ENCODE measurements at regions not wholly inside any gene's neighbourhood (a gene's known extent, or its start where the extent isn't known, plus 50 kb on each side); places are given as distances from the start of the nearest gene placed in this dataset.

GRCh38 chr7:25379351-25380300, 151.3 kb upstream of the NPVF start:
- no peak for TF ChIP-seq POLR2A (IDR thresholded peaks at IDR 0.05; ENCODE audit: low read length)
- no peak for TF ChIP-seq GATA1 (IDR thresholded peaks at IDR 0.05; ENCODE audit: low read depth, low read length)

All from erythroblast (primary cell).